ENCODE measurements at regions not wholly inside any gene's neighbourhood (a gene's known extent, or its start where the extent isn't known, plus 50 kb on each side); places are given as distances from the start of the nearest gene placed in this dataset.

DNA sequence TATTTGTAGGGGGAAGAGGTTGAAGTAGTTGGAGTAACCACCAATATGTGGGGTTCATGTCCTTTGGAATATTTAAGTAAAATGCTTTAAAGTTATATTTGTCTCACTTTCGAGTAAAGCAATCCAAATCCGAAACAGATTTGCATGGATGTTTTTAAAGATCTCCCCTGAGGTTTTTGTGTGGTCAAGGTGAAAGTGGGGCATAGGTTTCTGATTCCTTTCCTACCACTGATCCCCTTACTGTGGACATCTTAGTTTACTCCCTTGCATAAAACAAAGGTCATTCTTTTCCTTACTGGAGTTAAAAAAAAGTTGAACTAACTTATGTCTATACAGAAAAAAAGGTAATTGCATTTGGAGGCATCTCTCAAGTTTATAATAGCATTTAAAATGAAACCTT is 71.9 kb upstream of the PHOX2B start:
- TF ChIP-seq, protein P1, sequence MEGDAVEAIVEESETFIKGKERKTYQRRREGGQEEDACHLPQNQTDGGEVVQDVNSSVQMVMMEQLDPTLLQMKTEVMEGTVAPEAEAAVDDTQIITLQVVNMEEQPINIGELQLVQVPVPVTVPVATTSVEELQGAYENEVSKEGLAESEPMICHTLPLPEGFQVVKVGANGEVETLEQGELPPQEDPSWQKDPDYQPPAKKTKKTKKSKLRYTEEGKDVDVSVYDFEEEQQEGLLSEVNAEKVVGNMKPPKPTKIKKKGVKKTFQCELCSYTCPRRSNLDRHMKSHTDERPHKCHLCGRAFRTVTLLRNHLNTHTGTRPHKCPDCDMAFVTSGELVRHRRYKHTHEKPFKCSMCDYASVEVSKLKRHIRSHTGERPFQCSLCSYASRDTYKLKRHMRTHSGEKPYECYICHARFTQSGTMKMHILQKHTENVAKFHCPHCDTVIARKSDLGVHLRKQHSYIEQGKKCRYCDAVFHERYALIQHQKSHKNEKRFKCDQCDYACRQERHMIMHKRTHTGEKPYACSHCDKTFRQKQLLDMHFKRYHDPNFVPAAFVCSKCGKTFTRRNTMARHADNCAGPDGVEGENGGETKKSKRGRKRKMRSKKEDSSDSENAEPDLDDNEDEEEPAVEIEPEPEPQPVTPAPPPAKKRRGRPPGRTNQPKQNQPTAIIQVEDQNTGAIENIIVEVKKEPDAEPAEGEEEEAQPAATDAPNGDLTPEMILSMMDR (IDR thresholded peaks at IDR 0.05): no peak
- no peak for TF ChIP-seq POLR2A (IDR thresholded peaks at IDR 0.05)
